HG02571 (cell line): ENCODE measurements at regions not wholly inside any gene's neighbourhood (a gene's known extent, or its start where the extent isn't known, plus 50 kb on each side); places are given as distances from the start of the nearest gene placed in this dataset.
"Not testable (repeated sequence)": the region's sequence is repeated elsewhere in the genome, so short reads cannot be mapped to it uniquely, and the experiment has no call there.

ENCODE experiments used
- ATAC-seq: cut with Tn5 transposase; IDR thresholded peaks from one replicate; pipeline ENCODE4 v1.9.1; 2021; ENCODE audit warnings: mild to moderate bottlenecking, moderate library complexity; ENCODE audit not compliant: unreplicated experiment

DNA sequence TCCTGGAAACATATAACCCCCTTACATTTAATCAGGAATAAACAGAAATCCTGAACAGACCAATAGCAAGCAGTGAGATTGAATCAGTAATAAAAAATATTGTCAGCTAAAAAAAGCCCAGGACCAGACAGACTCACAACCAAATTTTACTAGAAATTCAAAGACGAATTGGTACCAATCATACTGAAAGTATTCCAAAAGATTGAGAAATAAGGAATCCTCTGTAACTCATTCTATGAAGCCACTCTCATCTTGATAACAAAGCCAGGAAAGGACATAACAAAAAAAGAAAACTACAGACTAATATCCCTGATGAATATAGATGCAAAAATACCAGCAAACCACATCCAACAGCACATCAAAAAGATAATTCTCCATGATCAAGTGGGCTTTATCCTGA, 714.0 kb downstream of the SEMA5A start:
- no peak for ATAC-seq

DNA sequence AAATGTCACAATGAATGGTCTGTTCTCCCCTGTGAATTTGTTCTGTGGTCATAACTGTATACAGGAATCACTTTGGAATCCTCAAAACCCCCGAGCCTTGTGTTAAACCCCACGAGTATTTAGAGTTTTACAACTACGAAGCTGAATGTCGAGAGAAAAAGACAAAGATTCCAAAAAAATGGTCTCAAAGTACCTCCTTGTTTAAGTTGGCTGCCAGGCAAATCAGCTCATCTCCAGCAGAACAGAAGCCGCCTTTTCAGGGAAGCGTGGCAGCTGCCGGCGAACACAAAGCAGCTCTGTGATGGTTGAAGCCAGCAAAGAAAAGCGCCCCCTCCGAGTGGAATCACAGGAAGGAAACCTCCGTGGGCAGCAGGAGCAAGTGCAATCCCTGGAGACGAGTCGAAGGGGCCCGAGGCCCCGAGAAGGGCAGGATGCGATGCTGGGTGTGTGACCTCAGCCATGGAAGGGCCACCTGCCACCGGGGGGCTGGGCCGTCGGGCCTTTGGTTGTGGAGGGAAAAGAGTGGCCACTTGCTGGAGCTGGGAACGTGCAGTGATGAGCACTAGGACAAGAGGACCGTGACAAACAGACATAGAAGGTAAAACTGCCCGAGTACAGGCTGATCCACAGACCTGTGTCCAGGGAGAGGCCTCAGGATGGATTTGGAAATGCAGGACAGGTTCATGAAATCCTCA, 706.4 kb downstream of the SEMA5A start:
- no peak for ATAC-seq

DNA sequence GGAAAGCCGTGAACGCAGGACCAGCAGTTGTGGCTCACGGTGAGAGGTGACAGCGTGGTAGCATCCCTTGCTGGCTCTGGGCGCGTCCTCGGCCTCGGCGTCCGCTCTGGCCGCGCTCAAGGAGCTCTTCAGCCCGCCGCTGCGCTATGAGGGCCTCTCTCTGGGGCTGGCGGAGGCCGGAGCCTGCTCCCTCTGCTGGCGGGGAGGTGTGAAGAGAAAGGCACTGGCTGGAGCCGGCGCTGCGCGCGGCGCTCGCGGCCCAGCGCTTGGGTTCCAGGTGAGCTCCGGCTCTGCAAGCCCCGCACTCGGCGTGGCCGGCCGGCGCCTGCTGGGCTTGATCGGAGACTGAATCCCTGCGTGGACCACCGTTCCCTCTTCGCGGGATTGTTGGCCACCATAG, 705.6 kb downstream of the SEMA5A start:
- no peak for ATAC-seq

DNA sequence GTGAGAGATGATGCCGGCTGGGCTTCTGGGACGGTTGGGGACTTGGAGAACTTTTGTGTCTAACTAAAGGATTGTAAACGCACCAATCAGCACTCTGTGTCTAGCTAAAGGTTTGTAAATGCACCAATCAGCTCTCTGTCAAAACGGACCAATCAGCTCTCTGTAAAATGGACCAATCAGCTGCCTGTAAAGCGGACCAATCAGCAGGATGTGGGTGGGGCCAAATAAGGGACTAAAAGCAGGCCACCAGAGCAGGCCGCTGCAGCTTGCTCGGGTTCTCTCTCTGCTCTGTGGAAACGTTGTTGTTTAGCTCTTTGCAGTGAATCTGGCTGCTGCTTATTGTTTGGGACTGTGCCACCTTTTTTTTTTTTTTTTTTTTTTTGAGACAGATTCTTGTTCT, 705.1 kb downstream of the SEMA5A start:
- ATAC-seq: not testable (repeated sequence)

DNA sequence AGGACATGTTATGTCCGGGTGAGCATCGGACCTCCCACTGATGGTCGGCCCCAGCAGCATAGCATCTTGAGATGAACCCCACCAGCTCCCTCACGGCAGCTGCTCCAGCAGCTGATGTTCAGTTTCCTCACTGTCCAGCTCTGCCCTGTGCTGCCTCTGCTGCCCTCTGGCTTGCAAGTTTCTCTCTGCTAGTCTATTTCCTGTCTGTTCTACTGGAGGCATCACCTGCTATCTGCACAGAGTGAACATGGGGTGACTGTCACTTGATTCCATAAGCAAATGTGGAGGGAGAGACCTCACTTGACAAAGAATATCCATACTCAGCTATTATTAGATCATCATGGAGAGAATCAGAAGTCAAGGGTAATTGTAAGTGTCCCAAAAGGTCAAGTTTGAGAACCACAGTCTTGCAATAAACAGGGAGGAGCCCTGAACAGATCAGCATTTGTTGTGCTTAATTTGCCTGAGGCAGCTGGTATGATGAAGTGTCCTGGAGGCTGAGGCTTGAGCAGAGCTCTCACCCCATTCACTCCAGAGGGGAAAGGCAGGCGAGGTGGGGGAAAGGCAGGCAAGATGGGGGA, 702.8 kb downstream of the SEMA5A start:
- no peak for ATAC-seq

DNA sequence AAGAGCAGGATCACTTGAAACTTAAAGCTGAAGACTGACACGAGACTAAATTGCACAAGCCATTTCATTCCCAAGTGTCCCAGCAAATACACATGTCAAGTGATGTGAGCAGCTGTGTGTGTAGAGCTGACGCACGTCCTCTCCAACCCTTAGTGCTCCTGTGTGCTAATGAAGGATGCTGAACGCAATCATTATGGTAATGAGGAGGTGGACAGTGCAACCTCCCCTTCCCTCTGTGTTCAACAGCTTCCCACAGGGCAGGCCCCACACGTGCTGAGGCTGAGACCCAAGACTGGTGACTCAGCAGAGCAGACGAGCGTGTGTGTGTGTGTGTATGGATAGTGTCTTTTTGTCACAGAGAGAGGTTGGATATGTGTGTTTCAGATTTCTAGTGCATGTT, 702.1 kb downstream of the SEMA5A start:
- ATAC-seq: no peak

DNA sequence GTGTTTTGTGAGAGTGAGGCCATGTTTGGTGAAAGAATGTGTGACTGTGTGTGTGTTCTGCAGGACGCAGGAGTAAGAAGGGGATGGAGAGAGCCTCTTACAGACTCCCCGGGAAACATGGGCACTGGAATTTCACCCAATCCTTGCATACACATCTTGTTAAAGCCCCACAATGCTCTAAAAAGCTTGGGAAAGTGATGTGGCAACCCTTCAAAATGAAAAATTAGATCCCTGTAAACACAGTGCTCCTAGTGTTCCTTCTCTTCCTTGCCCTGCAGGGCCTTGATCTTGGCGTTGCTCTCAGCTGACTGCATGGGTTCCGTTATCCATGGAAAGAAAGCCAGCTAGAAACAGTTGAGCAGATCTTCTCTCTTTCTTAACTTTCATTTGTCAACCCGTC, 701.7 kb downstream of the SEMA5A start:
- ATAC-seq: no peak

DNA sequence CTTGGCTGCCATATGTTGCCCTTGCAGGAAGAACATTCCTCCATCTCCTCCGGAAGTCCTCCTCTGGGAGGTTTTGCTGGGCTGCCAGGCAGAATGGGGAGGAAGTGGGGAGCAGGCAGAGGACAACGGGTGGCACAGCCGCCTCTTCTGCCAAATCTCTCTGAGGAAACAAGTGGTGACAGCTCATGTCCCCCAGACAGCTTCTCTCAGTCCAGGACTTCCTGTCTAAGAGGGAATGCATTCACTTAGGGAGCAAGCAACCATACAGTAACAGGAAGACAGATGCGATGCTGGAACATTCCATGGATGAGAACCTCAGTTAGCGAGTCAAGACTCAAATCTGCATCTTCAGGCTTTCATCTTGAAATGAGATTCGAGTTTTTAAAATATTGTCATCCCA, 701.0 kb downstream of the SEMA5A start:
- no peak for ATAC-seq

DNA sequence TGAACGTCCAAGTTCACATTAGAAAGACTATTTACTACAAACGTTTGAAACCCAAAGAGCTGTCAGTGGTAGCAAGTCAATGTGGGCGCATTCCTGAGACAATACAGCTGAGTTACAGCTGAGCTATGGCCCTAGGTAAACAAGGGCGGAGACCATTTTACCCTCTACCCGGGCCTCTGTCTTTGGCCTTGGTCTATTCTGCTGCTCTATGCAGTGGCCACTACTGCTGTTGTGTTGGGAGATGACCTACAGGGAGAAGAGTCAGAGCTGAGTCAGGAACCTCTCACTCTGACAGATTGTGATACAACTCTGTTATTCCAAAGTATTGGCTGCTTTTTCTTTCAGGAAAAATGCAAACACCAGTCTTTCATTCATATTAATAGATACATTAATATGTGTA, 700.6 kb downstream of the SEMA5A start:
- ATAC-seq: no peak

DNA sequence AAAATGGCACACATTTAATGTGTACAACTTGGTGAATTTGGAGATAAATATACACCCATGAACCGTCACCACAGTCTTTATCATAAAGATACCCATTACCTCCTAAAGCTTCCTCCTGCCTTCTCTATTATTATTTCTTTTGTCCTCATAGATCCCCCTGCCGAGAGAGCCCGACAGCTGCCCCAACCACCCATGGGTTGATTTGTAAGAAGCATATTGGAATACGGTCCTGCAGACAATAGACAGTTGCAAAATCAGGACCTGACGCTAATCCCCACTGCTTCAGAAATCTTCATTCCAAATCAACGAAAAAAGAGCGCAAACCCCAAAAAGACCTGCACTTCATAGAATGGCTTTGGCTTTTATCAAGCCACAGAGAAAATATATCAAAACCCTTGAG, 697.5 kb downstream of the SEMA5A start:
- ATAC-seq: no peak

DNA sequence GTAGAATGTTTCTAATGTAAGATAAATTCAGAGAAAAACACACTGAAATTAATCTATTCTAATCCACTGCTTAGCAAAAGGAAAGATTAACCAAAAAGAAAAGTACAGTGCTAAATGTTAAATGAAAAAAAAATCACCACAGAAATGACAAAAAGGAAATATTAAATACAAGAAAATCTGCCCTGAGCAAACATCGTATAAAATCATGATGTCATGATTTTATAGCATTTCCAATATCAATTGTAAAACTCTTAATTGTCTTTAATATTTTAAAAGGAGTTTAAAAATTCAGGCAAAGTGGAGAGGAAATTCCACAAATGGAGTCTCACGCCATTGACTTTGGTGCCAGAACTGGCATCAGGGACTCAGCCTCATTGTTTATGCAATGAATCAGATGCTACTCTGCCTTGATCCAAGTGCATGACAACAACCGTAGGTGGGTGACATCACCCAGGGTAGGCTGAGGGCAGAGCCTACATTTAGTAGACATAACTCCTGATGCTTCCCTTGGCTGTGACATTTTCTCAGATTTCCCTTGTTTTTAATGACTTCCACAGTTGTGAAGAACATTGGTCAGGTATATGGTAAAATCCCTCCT, 696.8 kb downstream of the SEMA5A start:
- ATAC-seq: no peak

DNA sequence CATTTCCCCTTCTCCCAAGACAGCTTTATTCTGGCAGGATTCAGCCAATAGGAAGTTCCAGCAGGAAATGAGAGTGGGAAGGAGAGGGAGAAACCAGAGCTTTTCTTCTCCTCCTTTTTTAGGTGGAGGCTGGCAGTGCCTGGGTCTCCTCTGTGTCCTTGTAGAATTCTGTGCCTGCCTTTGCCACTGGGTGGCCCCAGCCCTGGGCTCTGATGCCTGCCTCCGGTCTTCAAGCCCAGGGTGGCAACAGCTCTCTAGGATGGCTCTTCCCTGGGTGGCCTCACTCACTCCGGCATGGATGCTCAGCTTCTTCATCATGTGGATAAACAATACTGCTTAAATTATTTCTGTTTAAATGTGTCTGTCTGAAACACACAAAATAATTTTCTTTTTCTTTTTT, 694.8 kb downstream of the SEMA5A start:
- ATAC-seq: no peak

DNA sequence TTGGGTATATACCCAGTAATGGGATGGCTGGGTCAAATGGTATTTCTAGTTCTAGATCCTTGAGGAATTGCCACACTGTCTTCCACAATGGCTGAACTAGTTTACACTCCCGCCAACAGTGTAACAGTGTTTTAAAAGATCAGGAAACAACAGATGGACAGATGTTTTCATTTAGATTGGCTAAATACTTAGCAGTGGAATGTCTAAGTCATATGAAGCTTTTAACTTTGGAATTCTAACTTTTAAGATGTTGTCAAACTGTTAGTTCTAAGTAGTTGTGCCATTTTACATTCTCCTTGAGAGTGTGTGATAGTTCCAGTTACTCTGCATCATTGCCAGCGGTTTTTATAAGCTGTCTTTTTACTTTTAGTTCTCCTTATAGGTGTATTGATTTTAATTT, 688.8 kb downstream of the SEMA5A start:
- no peak for ATAC-seq

DNA sequence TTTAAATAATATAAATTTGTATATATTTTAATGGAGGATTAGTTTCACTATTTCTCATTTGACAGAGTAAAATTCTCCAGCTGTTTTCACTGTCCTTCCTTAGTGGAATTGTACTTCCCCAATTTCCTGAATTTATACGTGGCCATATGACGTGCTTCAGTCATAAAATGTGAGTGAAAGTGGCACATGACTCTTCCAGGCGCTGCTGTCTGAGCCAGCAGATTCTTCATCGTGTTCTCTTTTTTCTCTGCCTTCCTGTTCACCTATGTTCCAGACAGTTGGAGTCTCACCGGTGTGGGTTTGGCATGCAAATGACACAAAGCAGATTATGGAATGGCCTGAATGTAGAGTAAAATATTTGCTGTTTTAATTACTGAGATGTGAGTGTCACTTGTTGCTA, 684.1 kb downstream of the SEMA5A start:
- no peak for ATAC-seq

DNA sequence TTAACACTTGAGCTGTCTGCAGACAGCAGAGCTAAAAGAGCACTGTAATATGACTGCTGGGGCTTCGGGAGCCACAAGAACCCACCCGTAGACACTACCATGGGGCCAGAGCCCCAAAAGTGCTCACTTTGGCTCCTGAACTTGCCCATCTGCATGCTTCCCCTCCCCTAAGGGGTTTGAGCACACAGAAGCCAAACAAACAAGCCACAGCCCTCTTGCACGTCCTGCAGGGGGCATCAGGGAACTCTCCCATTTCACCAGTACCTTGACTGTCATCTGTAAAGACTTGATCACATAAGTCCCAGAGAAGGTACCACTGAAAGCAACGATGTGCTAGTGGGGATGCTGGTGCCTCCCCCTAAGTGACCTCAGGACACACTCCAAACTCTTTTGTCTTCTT, 681.8 kb downstream of the SEMA5A start:
- ATAC-seq: no peak

DNA sequence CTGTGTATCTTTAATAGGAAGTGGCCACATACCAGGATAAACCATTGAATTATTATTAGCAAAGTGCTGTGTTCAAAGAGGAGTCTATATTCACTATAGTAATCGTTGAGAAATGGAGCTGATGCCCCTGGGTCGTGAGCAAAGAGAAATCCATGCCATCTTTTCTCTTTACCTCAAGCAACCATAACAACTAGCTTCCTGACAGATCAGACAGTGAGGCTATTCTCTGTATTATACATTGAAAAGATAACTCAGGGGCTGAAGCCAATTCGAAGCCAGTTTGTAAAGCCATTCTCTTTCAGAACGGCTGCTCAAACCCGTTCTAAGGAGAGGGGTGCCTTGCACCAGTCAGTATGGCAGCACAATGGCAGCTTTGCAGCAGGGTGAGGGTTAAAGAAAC, 680.6 kb downstream of the SEMA5A start:
- no peak for ATAC-seq

DNA sequence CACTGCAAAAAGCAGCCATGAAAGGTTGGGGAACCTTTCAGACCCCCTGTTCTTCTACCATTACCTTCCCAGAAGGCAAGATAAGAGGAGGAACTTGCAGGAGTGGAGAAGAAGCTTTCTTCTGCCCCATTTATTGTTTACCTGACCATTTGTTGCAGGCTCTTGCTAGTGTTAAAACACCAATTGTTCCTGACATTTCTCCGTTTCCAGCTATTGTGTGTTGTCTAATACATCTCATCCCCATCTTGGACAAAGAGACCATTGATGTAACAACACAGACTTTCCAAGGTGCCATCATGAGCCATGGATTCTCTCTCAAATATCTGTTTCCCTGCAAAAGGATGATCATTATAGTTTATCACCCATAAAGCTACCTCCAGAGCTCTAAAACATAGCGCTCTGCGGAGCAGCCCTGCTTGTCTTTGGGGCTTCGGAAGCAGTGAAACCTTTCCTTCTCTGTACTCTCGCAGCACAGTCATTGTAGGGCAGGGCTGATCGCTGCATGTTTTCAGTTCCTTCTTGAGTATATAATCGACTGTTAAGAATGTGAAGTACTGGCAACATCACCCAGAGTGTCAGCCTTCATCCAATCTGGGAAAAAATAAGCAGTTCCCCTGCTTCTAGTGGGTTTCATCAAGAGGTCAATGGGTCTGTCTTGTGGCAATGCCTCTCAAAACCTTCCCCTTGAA, 680.0 kb downstream of the SEMA5A start:
- no peak for ATAC-seq

DNA sequence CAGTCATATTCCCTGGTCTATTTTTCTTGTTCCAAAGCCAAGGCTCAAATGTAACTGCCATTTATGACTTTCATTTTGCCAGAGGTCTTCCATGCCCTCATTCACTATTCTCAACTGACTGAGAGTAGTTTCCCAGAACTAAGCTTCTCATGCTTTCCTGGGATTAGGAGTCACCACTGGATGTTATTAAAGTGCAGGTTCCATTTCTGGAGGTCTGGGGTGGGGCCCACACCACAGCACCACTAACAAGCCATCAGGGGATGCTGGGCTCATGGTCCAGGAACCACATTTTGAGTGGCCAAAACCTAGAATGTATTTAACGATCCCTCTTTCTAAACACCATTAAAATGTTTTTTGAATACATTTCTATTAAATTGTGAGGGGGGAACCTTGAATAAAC, 677.6 kb downstream of the SEMA5A start:
- no peak for ATAC-seq

DNA sequence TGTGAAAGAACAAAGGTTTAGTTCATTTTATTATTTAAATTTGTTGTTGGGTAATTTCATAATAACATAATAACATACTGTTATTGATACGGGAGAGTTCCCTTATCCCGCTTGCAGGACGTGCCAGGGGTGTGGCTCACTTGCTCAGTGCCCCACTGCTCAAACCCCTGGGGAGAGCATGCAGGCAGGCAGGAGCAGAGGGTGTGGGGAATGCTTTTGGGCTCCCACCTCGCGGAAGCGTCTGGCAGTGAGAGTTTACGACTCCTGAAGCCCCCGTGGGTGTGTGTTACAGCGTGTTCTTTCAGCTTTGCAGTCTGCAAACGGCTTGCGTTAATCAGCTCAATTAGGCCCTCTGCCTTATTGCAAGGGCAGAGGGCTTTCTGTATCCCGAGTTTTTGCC, 675.9 kb downstream of the SEMA5A start:
- no peak for ATAC-seq

DNA sequence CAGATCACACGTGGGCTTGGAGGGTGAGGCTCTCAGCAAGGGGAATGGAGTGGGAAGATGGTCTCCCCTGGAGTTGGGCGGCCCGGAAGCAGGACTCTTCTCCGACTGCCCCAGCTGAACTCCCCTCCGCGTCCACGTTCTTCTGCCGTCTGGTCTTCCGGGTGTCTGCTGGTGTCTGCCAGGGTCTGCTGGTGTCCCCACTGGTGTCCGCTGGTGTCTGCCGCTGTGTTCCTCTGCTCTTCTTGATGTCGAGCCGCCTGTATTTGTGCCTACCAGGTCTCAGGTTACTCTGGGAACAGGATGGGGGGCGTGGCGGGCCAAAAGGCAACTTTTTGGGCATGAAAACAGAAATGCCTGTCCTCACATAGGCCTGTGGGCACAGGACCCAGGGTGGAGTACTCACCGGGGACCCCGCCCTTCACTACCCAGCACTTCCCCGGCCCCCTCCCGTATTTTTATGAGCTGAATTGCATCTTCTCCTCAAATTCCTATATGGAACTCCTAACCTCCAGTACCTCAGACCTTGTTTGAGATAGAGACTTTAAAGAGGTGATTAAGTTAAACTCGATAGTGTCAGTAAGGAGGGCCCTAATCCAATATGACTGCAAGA, 675.4 kb downstream of the SEMA5A start:
- no peak for ATAC-seq

DNA sequence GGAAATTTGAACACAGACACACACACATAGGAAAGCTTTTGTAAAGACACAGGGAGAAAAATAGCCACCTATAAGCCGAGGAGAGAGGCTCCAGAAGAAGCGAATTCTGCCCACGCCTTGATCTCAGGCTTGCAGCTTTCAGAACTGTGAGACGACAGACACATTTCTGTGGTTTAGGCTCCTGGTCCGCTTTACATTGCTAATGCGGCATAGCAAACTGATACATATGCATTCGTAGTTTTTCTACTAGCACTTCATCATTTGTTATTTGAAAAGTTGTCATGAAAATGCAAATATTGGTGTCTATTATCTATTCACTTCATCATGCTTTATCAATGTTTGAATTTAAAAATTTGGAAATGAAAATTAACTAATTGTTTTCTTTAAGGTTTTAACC, 674.9 kb downstream of the SEMA5A start:
- no peak for ATAC-seq

DNA sequence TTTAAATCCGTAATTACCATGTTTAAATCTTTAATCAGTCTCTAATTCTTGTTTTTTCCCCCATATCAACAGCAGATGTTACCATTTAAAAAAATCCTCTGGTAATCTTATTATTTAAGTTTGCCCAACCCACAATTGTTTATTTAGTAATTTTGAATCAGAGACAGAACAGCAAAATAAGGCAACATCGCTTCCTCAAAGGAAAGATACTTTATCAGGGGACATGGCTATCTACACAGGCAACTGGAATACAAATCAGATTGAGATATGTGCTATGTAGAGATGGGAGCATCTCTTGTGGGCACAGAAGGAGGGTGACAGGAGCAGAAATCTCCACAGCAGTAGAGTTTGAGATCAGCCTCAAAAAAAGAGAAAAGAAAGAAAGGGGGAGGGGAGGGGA, 674.4 kb downstream of the SEMA5A start:
- no peak for ATAC-seq
